ENCODE measurements at regions not wholly inside any gene's neighbourhood (a gene's known extent, or its start where the extent isn't known, plus 50 kb on each side); places are given as distances from the start of the nearest gene placed in this dataset.

- Histone ChIP-seq H3K4me1 (ENCODE audit: control insufficient read depth in 2 of 2, insufficient read depth in 2 of 2, low read length in 2 of 2) (peaks cover 0 to 5% of the 10 kb centered on the region in 2 donors), H3K79me2 (ENCODE audit: control insufficient read depth, insufficient read depth, low read length) (no peaks in the 10 kb centered on the region), H3K4me3 (ENCODE audit: control extremely low read depth in 1 of 5, extremely low read depth in 1 of 5, insufficient read depth in 1 of 5, low read depth in 2 of 5, low read length in 4 of 5) (no peak overlapping the region), H3K9me3 (ENCODE audit: control extremely low read depth in 1 of 3, control insufficient read depth in 2 of 3, insufficient read depth in 1 of 3, low read length in 2 of 3) (no peaks in the 10 kb centered on the region), H3K9ac (ENCODE audit: low read length) (peak overlapping the region; percentile 14), H2AFZ (ENCODE audit: insufficient read depth, low read depth, low read length, poor library complexity, severe bottlenecking) (no peak overlapping the region), H3K4me2 (replicated peaks; ENCODE audit: low read depth, low read length, poor library complexity, severe bottlenecking) (peak overlapping the region; percentile 29), H3K36me3 (replicated peaks in 1 of 2; ENCODE audit: control extremely low read depth in 1 of 2, control insufficient read depth in 1 of 2, extremely low read depth in 1 of 2, insufficient read depth in 2 of 2, low read length in 1 of 2) (no peaks in the 10 kb centered on the region), H3K27ac (ENCODE audit: low read length in 2 of 2) (no peak overlapping the region), H4K20me1 (ENCODE audit: control insufficient read depth, insufficient read depth, low read length, poor library complexity, severe bottlenecking) (no peaks in the 10 kb centered on the region), H3K27me3 (replicated peaks in 1 of 4; ENCODE audit: control extremely low read depth in 1 of 4, control insufficient read depth in 3 of 4, insufficient read depth in 4 of 4, low read length in 3 of 4) (peaks cover 0 to 5% (median 0%) of the 10 kb centered on the region in 4 experiments)
- POLR2A ChIA-PET, result no interaction called here
- intact Hi-C loops (cut with micrococcal nuclease), result no loop called here
- Mint-ChIP-seq H3K9me3 (ENCODE audit: insufficient read depth) (no peaks in the 10 kb centered on the region), H3K4me1 (peaks cover 15% of the 10 kb centered on the region), H3K27me3 (peaks cover 5% of the 10 kb centered on the region), H3K4me3 (peak overlapping the region; percentile 52), H3K27ac (peak overlapping the region; percentile 13)
- ATAC-seq (ENCODE audit: low read depth), result peak; percentile 31
- no peak for TF ChIP-seq CTCF (IDR thresholded peaks at IDR 0.05)
- CTCF ChIA-PET, result interaction anchor here (1.0 to 1.1 kb wide), 2 partner anchors 11 to 231 kb away, joined by 3 read pairs; no protein-coding TSS in a partner anchor
- 80% methylated on average over 1 of the region's 4 CpGs for WGBS (ENCODE audit: insufficient coverage)
- peak; percentile 15 for DNase-seq
These were observed 327.0 kb downstream of the RAD51AP2 start for GRCh38 chr2:17191223-17191622.

- ChIA-PET CTCF (interaction anchor here (1.1 kb wide), 1 partner anchor 230 kb away, joined by 3 read pairs; no protein-coding TSS in a partner anchor), POLR2A (no interaction called here)
- H3K27me3 Mint-ChIP-seq, result peaks cover 5% of the 10 kb centered on the region
- H3K4me1 Mint-ChIP-seq, result peaks cover 15% of the 10 kb centered on the region
- Histone ChIP-seq H3K9ac (ENCODE audit: low read length) (no peak overlapping the region), H4K20me1 (ENCODE audit: control insufficient read depth, insufficient read depth, low read length, poor library complexity, severe bottlenecking) (no peaks in the 10 kb centered on the region), H3K9me3 (ENCODE audit: control extremely low read depth in 1 of 3, control insufficient read depth in 2 of 3, insufficient read depth in 1 of 3, low read length in 2 of 3) (no peaks in the 10 kb centered on the region), H3K4me3 (ENCODE audit: control extremely low read depth in 1 of 5, extremely low read depth in 1 of 5, insufficient read depth in 1 of 5, low read depth in 2 of 5, low read length in 4 of 5) (no peak overlapping the region), H3K27ac (ENCODE audit: low read length in 2 of 2) (no peak overlapping the region), H3K36me3 (replicated peaks in 1 of 2; ENCODE audit: control extremely low read depth in 1 of 2, control insufficient read depth in 1 of 2, extremely low read depth in 1 of 2, insufficient read depth in 2 of 2, low read length in 1 of 2) (no peaks in the 10 kb centered on the region), H3K4me1 (ENCODE audit: control insufficient read depth in 2 of 2, insufficient read depth in 2 of 2, low read length in 2 of 2) (peaks cover 0 to 5% of the 10 kb centered on the region in 2 donors), H3K79me2 (ENCODE audit: control insufficient read depth, insufficient read depth, low read length) (no peaks in the 10 kb centered on the region), H2AFZ (ENCODE audit: insufficient read depth, low read depth, low read length, poor library complexity, severe bottlenecking) (no peak overlapping the region), H3K4me2 (replicated peaks; ENCODE audit: low read depth, low read length, poor library complexity, severe bottlenecking) (no peak overlapping the region), H3K27me3 (replicated peaks in 1 of 4; ENCODE audit: control extremely low read depth in 1 of 4, control insufficient read depth in 3 of 4, insufficient read depth in 4 of 4, low read length in 3 of 4) (peaks cover 0 to 5% (median 0%) of the 10 kb centered on the region in 4 experiments)
- ATAC-seq (ENCODE audit: low read depth) (no peak), DNase-seq (no peak)
- no peak for TF ChIP-seq EZH2 (IDR thresholded peaks at IDR 0.05; ENCODE audit: borderline replicate concordance, insufficient read depth, low read depth, low read length, poor library complexity, severe bottlenecking)
- no peak for TF ChIP-seq CTCF (IDR thresholded peaks at IDR 0.05)
- 100% methylated on average over 1 of the region's 4 CpGs for WGBS (ENCODE audit: insufficient coverage)
- H3K27ac Mint-ChIP-seq, result no peak overlapping the region
- no peaks in the 10 kb centered on the region for H3K9me3 Mint-ChIP-seq (ENCODE audit: insufficient read depth)
- intact Hi-C loops (cut with micrococcal nuclease), result no loop called here
- no peak overlapping the region for H3K4me3 Mint-ChIP-seq
These were observed 327.7 kb downstream of the RAD51AP2 start for GRCh38 chr2:17190527-17190926.
